ENCODE measurements at regions not wholly inside any gene's neighbourhood (a gene's known extent, or its start where the extent isn't known, plus 50 kb on each side); places are given as distances from the start of the nearest gene placed in this dataset.

DNA sequence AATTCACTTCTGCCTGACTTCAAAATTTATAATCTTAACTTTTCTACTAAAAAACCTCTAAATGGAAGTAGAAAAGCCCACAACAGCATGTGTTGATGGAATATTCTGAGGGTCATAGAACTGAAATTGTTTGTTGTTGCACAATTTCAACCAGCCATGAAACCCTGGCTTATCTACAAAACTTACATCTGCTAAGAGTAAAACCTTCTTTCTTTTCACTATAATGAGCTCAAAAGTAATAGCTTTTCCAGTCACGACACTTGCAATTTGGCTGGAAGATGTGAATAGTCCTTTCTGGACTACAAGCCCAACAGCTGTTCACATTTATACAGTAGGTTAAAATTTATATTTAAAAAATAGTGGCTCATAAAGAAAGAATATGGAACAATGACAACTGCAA, 250.0 kb downstream of the GPAT3 start:
- 62 to 66% (median 62%) methylated on average over 1 of the region's 1 CpG for WGBS, 3 donors
- Histone ChIP-seq H3K27me3 (no peaks in the 10 kb centered on the region), H3K4me1 (ENCODE audit: insufficient read depth) (no peaks in the 10 kb centered on the region), H3K36me3 (no peaks in the 10 kb centered on the region), H3K4me3 (no peak overlapping the region), H3K27ac (no peak overlapping the region), H3K9me3 (no peaks in the 10 kb centered on the region)
- intact Hi-C loops (cut with DNase I): no loop called here
- no peak for TF ChIP-seq POLR2A (IDR thresholded peaks at IDR 0.05)
- no peak for DNase-seq

DNA sequence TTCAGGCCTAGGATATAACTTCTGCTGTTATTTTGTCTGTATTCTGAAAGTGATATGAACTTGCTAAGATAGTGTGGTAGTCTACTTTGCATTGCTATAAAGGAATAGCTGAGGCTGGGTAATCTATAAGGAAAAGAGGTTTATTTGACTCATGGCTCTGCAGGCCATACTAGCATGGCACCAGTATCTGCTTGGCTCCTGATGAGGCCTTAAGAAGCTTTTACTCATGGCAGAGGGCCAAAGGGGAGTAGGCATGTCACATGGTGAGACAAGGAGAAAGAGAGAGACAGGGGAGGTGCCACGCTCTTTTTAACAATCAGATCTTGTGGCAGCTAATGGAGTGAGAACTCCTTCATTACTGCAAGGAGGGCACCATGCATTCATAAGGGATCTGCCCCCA, 247.3 kb downstream of the GPAT3 start:
- Histone ChIP-seq H3K9me3 (no peaks in the 10 kb centered on the region), H3K4me1 (ENCODE audit: insufficient read depth) (no peaks in the 10 kb centered on the region), H3K36me3 (no peaks in the 10 kb centered on the region), H3K27me3 (no peaks in the 10 kb centered on the region), H3K27ac (no peak overlapping the region), H3K4me3 (no peak overlapping the region)
- 73 to 89% (median 83%) methylated on average over 1 of the region's 1 CpG for WGBS, 3 donors
- intact Hi-C loops (cut with DNase I): no loop called here
- TF ChIP-seq EP300 (IDR thresholded peaks at IDR 0.05) (no peak), POLR2A (IDR thresholded peaks at IDR 0.05) (no peak)
- TF ChIP-seq, protein P1, sequence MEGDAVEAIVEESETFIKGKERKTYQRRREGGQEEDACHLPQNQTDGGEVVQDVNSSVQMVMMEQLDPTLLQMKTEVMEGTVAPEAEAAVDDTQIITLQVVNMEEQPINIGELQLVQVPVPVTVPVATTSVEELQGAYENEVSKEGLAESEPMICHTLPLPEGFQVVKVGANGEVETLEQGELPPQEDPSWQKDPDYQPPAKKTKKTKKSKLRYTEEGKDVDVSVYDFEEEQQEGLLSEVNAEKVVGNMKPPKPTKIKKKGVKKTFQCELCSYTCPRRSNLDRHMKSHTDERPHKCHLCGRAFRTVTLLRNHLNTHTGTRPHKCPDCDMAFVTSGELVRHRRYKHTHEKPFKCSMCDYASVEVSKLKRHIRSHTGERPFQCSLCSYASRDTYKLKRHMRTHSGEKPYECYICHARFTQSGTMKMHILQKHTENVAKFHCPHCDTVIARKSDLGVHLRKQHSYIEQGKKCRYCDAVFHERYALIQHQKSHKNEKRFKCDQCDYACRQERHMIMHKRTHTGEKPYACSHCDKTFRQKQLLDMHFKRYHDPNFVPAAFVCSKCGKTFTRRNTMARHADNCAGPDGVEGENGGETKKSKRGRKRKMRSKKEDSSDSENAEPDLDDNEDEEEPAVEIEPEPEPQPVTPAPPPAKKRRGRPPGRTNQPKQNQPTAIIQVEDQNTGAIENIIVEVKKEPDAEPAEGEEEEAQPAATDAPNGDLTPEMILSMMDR (IDR thresholded peaks at IDR 0.05): no peak
- no peak for DNase-seq

DNA sequence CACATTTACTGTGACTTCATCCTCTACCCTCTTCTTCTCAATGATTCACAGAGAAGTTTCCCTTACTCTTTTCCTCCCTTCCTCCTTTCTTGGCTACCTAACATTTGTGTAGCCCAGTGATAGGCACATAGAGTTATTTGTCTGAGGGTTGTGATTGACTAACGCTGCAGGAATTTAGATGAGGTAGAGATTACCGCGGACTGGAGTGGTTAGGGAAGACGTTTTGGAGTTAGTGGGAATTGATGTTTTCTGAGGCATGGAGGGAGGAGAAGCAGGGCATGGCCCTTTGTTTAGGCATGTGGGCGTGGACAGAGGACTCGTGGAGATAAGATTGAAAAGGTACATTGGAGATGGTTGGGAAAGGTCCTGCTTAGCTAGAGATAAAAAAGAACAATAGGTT, 246.7 kb downstream of the GPAT3 start:
- Histone ChIP-seq H3K4me1 (ENCODE audit: insufficient read depth) (no peaks in the 10 kb centered on the region), H3K4me3 (no peak overlapping the region), H3K27me3 (no peaks in the 10 kb centered on the region), H3K36me3 (no peaks in the 10 kb centered on the region), H3K27ac (no peak overlapping the region), H3K9me3 (no peaks in the 10 kb centered on the region)
- intact Hi-C loops (cut with DNase I): no loop called here
- TF ChIP-seq, protein P1 (IDR thresholded peaks at IDR 0.05): no peak
- TF ChIP-seq EP300 (IDR thresholded peaks at IDR 0.05): no peak
- no peak for TF ChIP-seq POLR2A (IDR thresholded peaks at IDR 0.05)
- no peak for DNase-seq
- WGBS, 3 donors: 71 to 75% (median 74%) methylated on average over 6 of the region's 6 CpGs

DNA sequence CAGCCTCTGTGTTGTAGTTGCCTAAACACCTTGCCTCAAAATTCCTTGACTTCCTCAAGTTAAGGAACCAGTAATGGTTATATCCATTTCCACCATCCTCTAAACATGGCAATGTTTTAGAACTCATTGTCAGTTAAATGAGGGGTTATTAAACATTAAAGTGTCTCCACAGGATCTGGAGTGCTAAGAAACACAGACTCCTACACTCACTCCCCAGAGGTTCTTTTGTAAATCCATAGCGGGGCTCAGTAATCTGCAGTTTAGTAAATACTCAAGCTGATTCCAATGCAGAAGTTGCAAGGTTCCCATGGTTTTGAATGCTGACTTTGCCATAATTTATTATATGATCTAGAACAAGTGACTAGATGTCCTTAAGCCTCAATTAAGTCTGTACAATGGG, 245.5 kb downstream of the GPAT3 start:
- 73 to 79% (median 75%) methylated on average over 1 of the region's 1 CpG for WGBS, 3 donors
- intact Hi-C loops (cut with DNase I): no loop called here
- Histone ChIP-seq H3K4me1 (ENCODE audit: insufficient read depth) (no peaks in the 10 kb centered on the region), H3K27me3 (no peaks in the 10 kb centered on the region), H3K9me3 (no peaks in the 10 kb centered on the region), H3K27ac (no peak overlapping the region), H3K4me3 (no peak overlapping the region), H3K36me3 (no peaks in the 10 kb centered on the region)
- DNase-seq: no peak
- TF ChIP-seq POLR2A (IDR thresholded peaks at IDR 0.05) (no peak), EP300 (IDR thresholded peaks at IDR 0.05) (no peak)
- TF ChIP-seq, protein P1 (IDR thresholded peaks at IDR 0.05): no peak

DNA sequence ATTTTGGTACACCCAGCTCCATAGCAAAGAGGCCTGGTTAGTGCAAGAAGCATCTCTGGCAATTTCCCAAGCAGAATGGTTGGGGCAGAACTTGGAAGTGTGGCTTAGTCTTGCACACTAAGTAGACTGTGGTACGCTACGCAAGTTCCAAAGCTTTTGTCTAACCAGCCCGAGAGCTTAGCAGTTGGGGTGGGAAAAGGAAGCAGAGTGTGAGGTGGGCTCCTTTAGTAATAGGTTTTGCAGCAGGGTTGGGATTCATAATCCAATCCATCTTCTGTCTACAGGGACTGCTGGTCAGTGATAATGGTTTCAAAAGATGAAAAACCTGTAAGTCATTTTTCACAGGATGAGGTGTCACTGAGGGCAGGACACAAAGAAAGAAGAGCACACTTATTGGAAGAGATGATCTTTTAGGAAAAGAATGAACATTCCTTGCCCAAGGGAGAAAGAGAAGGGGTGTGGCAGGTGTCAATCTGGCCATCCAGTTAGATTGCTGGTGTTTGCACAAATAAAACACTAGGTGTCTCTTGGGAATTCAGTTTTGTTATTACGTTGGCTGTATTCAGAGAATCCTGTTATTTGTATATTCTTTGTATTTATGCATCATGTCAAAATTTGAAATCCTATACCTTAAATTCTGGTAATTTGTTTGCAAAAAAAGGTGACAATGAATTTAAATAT, 244.3 kb downstream of the GPAT3 start:
- no peaks in the 10 kb centered on the region for H3K9me3 ChIP-seq
- TF ChIP-seq POLR2A (IDR thresholded peaks at IDR 0.05) (no peak), EP300 (IDR thresholded peaks at IDR 0.05) (no peak)
- TF ChIP-seq, protein P1 (IDR thresholded peaks at IDR 0.05): no peak
- no peaks in the 10 kb centered on the region for H3K27me3 ChIP-seq
- H3K27ac ChIP-seq: no peak overlapping the region
- 81 to 84% (median 82%) methylated on average over 4 of the region's 4 CpGs for WGBS, 3 donors
- intact Hi-C loops (cut with DNase I): no loop called here
- H3K4me3 ChIP-seq: no peak overlapping the region
- DNase-seq: no peak
- no peaks in the 10 kb centered on the region for H3K4me1 ChIP-seq (ENCODE audit: insufficient read depth)
- H3K36me3 ChIP-seq: no peaks in the 10 kb centered on the region
